ENCODE measurements at regions not wholly inside any gene's neighbourhood (a gene's known extent, or its start where the extent isn't known, plus 50 kb on each side); places are given as distances from the start of the nearest gene placed in this dataset.

- DNase-seq: no peak
- H3K4me1 Mint-ChIP-seq: no peaks in the 10 kb centered on the region
- no peak overlapping the region for H3K27ac Mint-ChIP-seq
- intact Hi-C loops (cut with micrococcal nuclease): no loop called here
- H3K4me3 Mint-ChIP-seq: no peak overlapping the region
- no peaks in the 10 kb centered on the region for H3K9me3 Mint-ChIP-seq
- H3K27me3 Mint-ChIP-seq: peaks cover 14% of the 10 kb centered on the region
- H3K36me3 Mint-ChIP-seq (ENCODE audit: low read depth): no peaks in the 10 kb centered on the region
Observed at GRCh38 chr5:176185133-176185733, 53.0 kb upstream of the SIMC1 start.

GRCh38 chr5:176186107-176186506 lies 52.1 kb upstream of the SIMC1 start:
- intact Hi-C loops (cut with micrococcal nuclease): no loop called here
- no peaks in the 10 kb centered on the region for H3K9me3 Mint-ChIP-seq
- no peak for DNase-seq
- no peak overlapping the region for H3K4me3 Mint-ChIP-seq
- no peak overlapping the region for H3K27ac Mint-ChIP-seq
- H3K36me3 Mint-ChIP-seq (ENCODE audit: low read depth): no peaks in the 10 kb centered on the region
- H3K27me3 Mint-ChIP-seq: peaks cover 11% of the 10 kb centered on the region
- H3K4me1 Mint-ChIP-seq: no peaks in the 10 kb centered on the region

GRCh38 chr5:176187276-176188062 lies 50.8 kb upstream of the SIMC1 start:
- DNase-seq: no peak
- Mint-ChIP-seq H3K4me3 (no peak overlapping the region), H3K27ac (no peak overlapping the region), H3K36me3 (ENCODE audit: low read depth) (no peaks in the 10 kb centered on the region), H3K4me1 (no peaks in the 10 kb centered on the region), H3K9me3 (no peaks in the 10 kb centered on the region), H3K27me3 (peaks cover 6% of the 10 kb centered on the region)
- intact Hi-C loops (cut with micrococcal nuclease): no loop called here

- Mint-ChIP-seq H3K27ac (no peak overlapping the region), H3K9me3 (no peaks in the 10 kb centered on the region), H3K4me3 (no peak overlapping the region), H3K27me3 (peaks cover 3% of the 10 kb centered on the region), H3K36me3 (ENCODE audit: low read depth) (no peaks in the 10 kb centered on the region), H3K4me1 (no peaks in the 10 kb centered on the region)
- no peak for DNase-seq
- intact Hi-C loops (cut with micrococcal nuclease): no loop called here
Observed at GRCh38 chr5:176188085-176188484, 50.1 kb upstream of the SIMC1 start.
